Activated T-helper 2 cell treated with anti-CD3 and anti-CD28 coated beads, Interferon-gamma antibody, Interleukin-2, Interleukin-4, amounts not matched to agents 10 μg/mL and 5 μg/mL and 100 μg/mL, durations not matched to agents 14 hours and 24 hours and 36 hours (primary cell): ENCODE measurements at regions not wholly inside any gene's neighbourhood (a gene's known extent, or its start where the extent isn't known, plus 50 kb on each side); places are given as distances from the start of the nearest gene placed in this dataset.

Source experiments
- DNase-seq: peaks from one replicate; pipeline ENCODE4 v3.0.0; 2021; ENCODE audit warnings: low spot score
- H3K27ac Mint-ChIP-seq: one replicate; pipeline ENCODE4 v1.8.0; 2021; ENCODE audit warnings: mixed read lengths
- H3K27me3 Mint-ChIP-seq: one replicate; pipeline ENCODE4 v1.8.0; 2021; ENCODE audit warnings: low read depth, mixed read lengths
- H3K36me3 Mint-ChIP-seq: one replicate; pipeline ENCODE4 v1.8.0; 2021; ENCODE audit warnings: low read depth, mixed read lengths
- H3K4me1 Mint-ChIP-seq: one replicate; pipeline ENCODE4 v1.8.0; 2021; ENCODE audit warnings: low read depth, mixed read lengths
- H3K4me3 Mint-ChIP-seq: one replicate; pipeline ENCODE4 v1.8.0; 2021; ENCODE audit warnings: low read depth, mild to moderate bottlenecking, moderate library complexity, mixed read lengths
- H3K9me3 Mint-ChIP-seq: one replicate; pipeline ENCODE4 v1.8.0; 2021; ENCODE audit warnings: mixed read lengths
- intact Hi-C: fragments of 100-400 bp; cut with micrococcal nuclease; formaldehyde crosslinking; loops from one replicate; pipeline ENCODE4 v1.15.1; 2023

DNA sequence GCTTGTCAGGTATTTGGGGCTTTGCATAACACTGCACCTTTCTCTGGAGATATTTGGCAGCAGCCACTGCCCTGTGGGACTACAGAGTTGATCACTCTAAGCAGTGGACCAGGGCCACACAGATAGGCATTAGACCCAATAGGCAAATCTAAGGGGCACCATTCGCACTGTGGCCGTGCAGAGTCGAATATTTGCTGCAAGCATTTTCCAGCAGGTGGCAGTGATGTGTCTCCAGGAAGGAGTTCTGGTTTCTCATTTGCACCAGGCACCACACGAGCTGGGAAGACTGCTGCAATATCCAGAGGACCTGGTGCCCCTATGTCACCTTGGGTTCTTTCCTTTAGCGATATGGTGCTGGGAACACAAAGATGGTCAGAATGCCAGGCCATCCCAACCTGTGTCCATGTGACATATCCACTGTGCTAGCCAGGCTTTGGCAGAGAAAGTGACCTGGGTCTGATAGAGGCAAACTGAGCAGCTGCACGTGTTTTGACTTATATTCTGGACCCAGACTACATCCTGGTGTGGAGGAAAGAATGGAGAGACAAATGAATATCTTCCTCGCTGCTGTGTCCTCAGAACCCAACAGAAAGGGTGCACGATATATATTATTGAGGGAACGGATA lies 318.7 kb downstream of the BUD13 start:
- no peaks in the 10 kb centered on the region for H3K27me3 Mint-ChIP-seq
- no peaks in the 10 kb centered on the region for H3K4me1 Mint-ChIP-seq
- no peaks in the 10 kb centered on the region for H3K9me3 Mint-ChIP-seq
- no peak for DNase-seq
- no peaks in the 10 kb centered on the region for H3K36me3 Mint-ChIP-seq
- no peak overlapping the region for H3K27ac Mint-ChIP-seq
- intact Hi-C loops: no loop called here
- no peak overlapping the region for H3K4me3 Mint-ChIP-seq

DNA sequence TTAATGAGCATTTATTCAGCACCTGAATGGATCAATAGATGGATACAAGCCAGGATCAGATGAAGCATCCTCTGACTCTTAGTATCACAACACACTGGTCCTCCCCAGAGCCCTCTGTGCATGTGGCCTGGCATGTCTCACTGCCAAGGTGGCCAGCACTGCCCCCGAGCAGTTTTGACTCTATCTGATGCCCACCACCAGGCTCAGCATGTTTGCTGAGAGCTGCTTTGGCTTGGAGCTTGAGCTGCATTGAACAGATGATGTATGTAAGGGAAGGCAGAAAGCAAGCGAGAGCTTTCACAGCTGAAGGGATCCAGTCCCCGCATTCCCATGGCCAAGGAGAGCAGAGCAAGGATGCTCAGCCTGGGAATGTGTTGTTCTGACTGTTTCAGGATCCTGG lies 320.3 kb downstream of the BUD13 start:
- H3K27me3 Mint-ChIP-seq: no peaks in the 10 kb centered on the region
- intact Hi-C loops: no loop called here
- no peak overlapping the region for H3K27ac Mint-ChIP-seq
- no peaks in the 10 kb centered on the region for H3K4me1 Mint-ChIP-seq
- no peak for DNase-seq
- H3K9me3 Mint-ChIP-seq: no peaks in the 10 kb centered on the region
- no peak overlapping the region for H3K4me3 Mint-ChIP-seq
- H3K36me3 Mint-ChIP-seq: no peaks in the 10 kb centered on the region

DNA sequence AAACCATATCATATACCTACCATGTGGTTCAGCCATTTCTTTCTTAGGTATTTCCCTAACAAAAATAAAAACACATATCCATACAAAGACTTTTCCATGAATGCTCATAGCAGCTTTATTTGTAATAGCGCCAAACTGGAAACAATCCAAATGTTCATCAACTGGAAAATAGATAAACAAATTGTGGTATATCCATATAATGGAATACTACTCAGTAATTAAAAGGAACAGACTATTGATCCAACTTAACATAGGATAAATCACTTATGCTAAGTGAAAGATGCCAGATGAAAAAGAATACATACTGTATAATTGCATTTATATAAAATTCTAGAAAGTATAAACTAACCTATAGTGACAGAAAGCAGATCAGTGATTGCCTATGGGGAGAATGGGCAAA lies 323.3 kb downstream of the BUD13 start:
- no peak for DNase-seq
- Mint-ChIP-seq H3K4me3 (no peak overlapping the region), H3K27me3 (no peaks in the 10 kb centered on the region), H3K27ac (no peak overlapping the region), H3K9me3 (no peaks in the 10 kb centered on the region), H3K4me1 (no peaks in the 10 kb centered on the region), H3K36me3 (no peaks in the 10 kb centered on the region)
- intact Hi-C loops: no loop called here

DNA sequence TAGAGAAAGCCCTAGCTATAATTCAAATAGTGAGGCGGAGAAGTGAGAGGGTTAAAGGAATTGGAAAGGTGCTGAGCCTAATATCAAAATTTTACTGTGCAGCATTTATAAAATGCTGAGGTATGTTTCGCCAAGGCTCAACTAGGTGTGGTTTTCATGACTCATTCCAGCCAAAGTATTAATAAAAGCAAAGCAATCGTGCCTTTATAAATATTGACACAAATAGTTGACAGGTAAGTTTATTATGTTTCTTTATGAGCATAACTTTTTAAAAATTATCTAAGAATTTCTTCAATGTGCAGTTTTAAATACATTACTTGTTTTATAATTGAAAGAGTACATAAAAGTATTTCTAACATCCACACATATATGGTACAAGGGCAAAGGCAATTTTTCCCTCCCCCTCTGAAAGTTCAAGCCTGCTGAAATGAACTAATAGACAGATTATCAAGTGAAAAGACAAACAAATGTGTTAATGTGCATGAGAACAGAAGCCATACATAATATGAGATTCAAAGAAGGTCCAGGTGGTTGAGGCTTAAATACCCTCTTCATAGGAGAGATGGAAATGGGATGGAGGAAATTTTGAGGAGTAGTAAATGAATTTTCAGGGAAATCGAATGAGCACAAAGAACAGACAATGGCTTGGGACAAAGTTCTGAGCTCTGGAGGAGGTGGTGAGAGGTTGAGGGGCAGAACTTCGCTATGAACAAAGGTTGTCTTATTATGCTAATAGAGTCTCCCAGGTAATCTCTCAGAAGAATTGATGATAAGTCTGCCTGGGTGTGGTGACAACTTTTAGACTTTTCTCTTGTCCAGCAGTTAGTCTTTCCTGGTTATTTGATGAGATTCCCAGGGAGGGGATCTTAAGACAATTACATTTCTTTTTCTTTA lies 326.5 kb downstream of the BUD13 start:
- no peaks in the 10 kb centered on the region for H3K9me3 Mint-ChIP-seq
- intact Hi-C loops: no loop called here
- H3K27ac Mint-ChIP-seq: no peak overlapping the region
- H3K36me3 Mint-ChIP-seq: no peaks in the 10 kb centered on the region
- H3K27me3 Mint-ChIP-seq: no peaks in the 10 kb centered on the region
- no peak for DNase-seq
- H3K4me1 Mint-ChIP-seq: no peaks in the 10 kb centered on the region
- no peak overlapping the region for H3K4me3 Mint-ChIP-seq

DNA sequence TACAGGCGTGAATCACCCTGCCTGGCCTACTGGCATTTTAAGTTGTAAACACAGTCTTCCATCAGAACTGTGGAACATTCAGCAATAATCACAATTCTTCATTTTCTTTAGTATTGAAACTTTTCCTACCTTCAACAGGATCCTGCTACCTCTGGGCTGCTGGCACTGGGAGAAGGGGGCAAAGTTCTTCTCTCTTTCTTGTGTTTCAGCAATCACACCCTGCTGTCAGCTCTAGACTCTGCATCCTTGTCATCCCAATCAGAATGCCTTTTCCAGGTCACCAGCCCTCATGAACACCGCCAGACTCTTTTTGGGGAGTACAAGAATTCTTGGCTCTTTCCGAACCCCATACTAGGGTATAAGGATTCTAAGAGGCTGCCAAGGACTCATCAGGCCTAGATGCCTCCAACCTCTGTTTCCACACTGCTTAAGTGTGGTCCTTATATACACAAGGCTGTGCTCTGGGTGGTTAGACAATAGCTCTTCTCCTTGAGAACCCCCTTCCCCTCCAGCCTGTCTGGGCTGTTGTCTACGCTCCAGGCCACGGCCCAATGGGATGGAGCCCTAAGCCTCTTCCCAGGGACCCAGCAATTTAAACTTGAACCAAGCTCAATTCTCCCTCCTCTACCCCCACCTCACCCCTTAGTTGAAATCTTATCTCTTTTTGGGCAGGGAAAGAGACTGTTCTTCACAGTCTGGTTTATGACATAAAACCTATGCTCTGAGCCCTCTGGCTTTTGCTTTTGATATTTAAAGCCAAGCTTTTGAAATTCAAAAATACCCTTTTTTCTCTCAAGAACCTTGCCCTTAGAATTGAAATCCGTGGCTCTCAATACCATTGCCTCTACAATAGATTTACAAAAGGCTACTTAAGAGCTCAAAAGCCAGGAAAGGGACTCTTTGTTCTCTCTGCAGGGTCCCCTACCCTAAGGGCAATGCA lies 327.4 kb downstream of the BUD13 start:
- DNase-seq: no peak
- H3K36me3 Mint-ChIP-seq: no peaks in the 10 kb centered on the region
- no peak overlapping the region for H3K27ac Mint-ChIP-seq
- intact Hi-C loops: no loop called here
- H3K27me3 Mint-ChIP-seq: no peaks in the 10 kb centered on the region
- no peaks in the 10 kb centered on the region for H3K9me3 Mint-ChIP-seq
- no peak overlapping the region for H3K4me3 Mint-ChIP-seq
- H3K4me1 Mint-ChIP-seq: no peaks in the 10 kb centered on the region

DNA sequence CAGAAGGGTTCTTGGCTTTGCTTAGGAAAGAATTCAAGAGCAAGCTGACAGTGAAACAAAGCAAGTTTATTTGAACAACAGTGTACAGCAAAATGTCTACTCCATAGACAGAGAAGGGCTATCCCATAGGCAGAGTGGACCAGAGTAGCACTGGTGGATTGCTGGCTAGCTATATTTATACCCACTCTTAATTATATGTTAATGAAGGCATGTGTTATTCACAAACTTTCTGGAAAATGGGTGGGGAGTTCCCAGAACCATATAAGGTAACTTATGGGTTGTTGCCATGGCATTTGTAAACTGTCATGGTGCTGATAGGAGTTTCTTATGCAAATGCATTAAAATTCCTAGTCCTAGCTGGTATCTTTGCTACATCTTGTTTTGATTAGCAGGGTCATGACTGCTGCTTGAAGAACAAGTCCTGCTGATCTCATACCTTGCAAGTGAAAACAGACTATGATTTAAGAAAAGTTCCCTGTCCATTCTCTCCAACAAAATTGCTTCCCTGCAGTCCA lies 330.5 kb downstream of the BUD13 start:
- H3K27ac Mint-ChIP-seq: no peak overlapping the region
- no peak overlapping the region for H3K4me3 Mint-ChIP-seq
- intact Hi-C loops: no loop called here
- no peak for DNase-seq
- no peaks in the 10 kb centered on the region for H3K9me3 Mint-ChIP-seq
- H3K4me1 Mint-ChIP-seq: no peaks in the 10 kb centered on the region
- H3K27me3 Mint-ChIP-seq: no peaks in the 10 kb centered on the region
- H3K36me3 Mint-ChIP-seq: no peaks in the 10 kb centered on the region

DNA sequence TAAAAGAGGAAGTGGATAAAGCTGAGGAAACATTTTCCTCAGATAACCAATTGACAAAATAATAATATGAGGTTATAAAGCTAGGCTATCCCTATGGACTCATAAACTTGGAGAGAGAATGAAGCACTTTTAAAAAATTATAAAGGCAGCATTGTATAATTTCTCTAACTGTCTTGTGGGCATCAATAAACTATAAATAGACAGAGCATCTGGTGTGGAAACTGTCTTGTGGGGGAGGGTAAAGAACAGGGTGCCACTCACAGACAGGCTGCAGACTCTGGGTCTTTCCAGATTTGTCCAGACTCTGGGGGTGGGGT lies 333.5 kb downstream of the BUD13 start:
- Mint-ChIP-seq H3K27ac (no peak overlapping the region), H3K36me3 (no peaks in the 10 kb centered on the region), H3K4me3 (no peak overlapping the region), H3K27me3 (no peaks in the 10 kb centered on the region), H3K4me1 (no peaks in the 10 kb centered on the region), H3K9me3 (no peaks in the 10 kb centered on the region)
- no peak for DNase-seq
- intact Hi-C loops: no loop called here

DNA sequence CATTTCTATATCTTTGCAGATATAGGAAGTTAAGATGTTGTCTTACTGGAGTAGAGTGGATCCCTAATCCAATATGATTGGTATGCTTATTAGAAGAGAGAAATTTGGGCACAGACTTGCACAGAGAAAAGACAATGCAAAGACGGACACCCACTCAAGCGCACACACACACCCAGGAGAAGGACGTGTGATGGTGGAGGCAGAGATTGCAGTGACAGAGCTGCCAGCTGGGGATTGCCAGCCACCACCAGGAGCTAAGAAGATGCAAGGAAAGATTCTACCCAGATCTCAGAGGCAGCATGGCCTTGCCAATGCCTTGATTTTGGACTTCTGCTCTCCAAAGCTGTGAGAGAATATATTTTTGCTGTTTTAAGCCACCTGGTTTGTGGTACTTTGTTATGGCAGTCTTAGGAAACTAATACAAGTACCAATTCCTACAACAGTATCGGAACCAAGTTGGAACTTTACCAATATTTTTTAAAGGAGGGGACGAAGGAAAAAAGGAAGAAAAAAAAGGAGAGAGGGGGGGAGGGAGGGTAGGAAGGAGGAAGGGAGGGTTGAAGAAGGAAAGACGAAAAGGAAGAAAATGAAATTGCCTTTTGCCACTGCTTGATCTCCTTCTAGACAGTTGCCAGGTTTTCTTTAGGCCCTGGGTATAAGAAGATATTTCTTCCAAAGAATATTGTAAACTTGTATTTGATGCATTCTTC lies 334.0 kb downstream of the BUD13 start:
- H3K27ac Mint-ChIP-seq: no peak overlapping the region
- H3K9me3 Mint-ChIP-seq: no peaks in the 10 kb centered on the region
- intact Hi-C loops: no loop called here
- no peak overlapping the region for H3K4me3 Mint-ChIP-seq
- no peaks in the 10 kb centered on the region for H3K27me3 Mint-ChIP-seq
- H3K4me1 Mint-ChIP-seq: no peaks in the 10 kb centered on the region
- H3K36me3 Mint-ChIP-seq: no peaks in the 10 kb centered on the region
- no peak for DNase-seq

DNA sequence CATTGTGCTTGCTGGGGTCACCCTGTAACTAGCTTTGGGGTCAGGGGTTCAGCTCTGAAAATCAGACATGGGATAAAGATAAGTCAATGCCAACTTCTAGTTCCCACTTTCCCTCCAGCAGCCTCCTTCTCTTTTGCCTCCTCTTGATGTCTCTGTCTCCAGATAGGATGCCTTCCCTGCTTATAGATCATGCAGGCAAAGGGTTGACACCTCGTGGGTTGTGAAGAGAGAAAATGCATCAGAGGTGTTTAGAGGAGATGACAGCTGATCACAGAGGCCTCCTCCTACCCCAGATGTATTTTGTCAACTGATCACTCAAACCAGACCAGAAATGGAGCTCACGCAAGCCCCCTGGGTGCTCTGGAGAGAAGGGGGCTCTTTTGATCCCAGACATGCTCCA lies 337.8 kb downstream of the BUD13 start:
- H3K4me3 Mint-ChIP-seq: no peak overlapping the region
- H3K36me3 Mint-ChIP-seq: no peaks in the 10 kb centered on the region
- H3K9me3 Mint-ChIP-seq: no peaks in the 10 kb centered on the region
- H3K27me3 Mint-ChIP-seq: no peaks in the 10 kb centered on the region
- H3K4me1 Mint-ChIP-seq: no peaks in the 10 kb centered on the region
- no peak overlapping the region for H3K27ac Mint-ChIP-seq
- DNase-seq: no peak
- intact Hi-C loops: no loop called here

DNA sequence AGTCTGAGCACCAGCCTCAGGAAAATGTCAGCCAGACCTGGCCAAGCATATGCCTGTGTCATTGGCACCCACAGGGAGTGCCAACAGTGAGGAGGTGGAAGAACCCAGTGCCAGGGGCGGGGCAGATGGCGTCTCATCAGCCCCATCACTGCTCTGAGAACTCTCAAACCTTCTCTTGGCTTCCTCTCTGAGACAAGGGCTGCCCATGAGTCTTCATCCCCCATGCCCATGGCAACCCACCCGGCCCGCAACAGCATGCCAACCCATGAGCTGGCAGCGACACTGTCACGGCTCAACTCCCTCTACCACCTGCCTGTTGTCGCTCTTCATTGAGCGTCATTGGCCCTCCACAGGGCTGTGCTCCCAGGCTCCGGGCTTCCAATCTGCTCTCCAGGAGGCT lies 340.5 kb downstream of the BUD13 start:
- intact Hi-C loops: no loop called here
- no peak for DNase-seq
- no peaks in the 10 kb centered on the region for H3K36me3 Mint-ChIP-seq
- no peaks in the 10 kb centered on the region for H3K9me3 Mint-ChIP-seq
- no peak overlapping the region for H3K4me3 Mint-ChIP-seq
- H3K4me1 Mint-ChIP-seq: no peaks in the 10 kb centered on the region
- H3K27ac Mint-ChIP-seq: no peak overlapping the region
- peaks cover 4% of the 10 kb centered on the region for H3K27me3 Mint-ChIP-seq

DNA sequence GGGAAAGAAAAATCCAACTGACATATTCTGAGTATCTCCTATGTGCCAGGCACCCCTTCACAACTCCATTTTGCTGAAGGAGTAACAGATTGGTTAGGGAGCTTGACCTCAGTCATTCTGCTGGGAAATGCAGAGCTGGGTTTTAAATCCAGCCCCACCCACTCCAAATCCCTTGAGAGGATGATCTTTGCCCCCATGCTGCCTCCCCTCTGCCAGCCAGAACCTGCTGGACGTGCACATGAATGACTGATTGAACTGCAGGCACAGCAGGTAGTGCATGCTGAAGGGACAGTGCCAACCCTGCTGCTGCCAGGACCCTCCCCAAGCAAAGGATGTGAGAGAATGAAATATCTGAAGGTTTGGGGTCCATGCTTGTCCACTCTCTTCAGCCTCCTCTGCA lies 340.9 kb downstream of the BUD13 start:
- Mint-ChIP-seq H3K4me3 (no peak overlapping the region), H3K27ac (no peak overlapping the region), H3K36me3 (no peaks in the 10 kb centered on the region), H3K4me1 (no peaks in the 10 kb centered on the region), H3K27me3 (peaks cover 4% of the 10 kb centered on the region), H3K9me3 (no peaks in the 10 kb centered on the region)
- intact Hi-C loops: no loop called here
- DNase-seq: no peak

DNA sequence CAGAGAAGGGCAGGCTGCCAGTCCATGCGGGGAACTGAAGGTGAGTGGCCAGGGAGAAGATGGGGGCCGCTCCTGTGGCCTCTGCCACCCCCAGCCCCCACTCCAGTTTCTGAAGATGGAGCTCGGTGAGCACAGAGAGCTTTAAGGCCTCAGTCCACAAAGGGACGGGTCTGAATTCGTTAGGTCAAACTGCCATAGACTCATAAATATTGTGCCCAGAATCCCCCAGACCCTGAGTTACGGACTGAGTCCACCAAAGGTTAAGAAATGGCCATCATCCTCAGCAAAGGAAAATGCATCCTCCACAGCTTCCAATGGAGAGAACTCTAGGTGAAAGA lies 344.2 kb downstream of the BUD13 start:
- Mint-ChIP-seq H3K4me1 (no peaks in the 10 kb centered on the region), H3K27ac (no peak overlapping the region), H3K9me3 (no peaks in the 10 kb centered on the region), H3K4me3 (no peak overlapping the region), H3K36me3 (no peaks in the 10 kb centered on the region), H3K27me3 (peaks cover 4% of the 10 kb centered on the region)
- intact Hi-C loops: no loop called here
- no peak for DNase-seq
